ENCODE measurements at regions not wholly inside any gene's neighbourhood (a gene's known extent, or its start where the extent isn't known, plus 50 kb on each side); places are given as distances from the start of the nearest gene placed in this dataset.
"Not testable (repeated sequence)": the region's sequence is repeated elsewhere in the genome, so short reads cannot be mapped to it uniquely, and the experiment has no call there.

DNA sequence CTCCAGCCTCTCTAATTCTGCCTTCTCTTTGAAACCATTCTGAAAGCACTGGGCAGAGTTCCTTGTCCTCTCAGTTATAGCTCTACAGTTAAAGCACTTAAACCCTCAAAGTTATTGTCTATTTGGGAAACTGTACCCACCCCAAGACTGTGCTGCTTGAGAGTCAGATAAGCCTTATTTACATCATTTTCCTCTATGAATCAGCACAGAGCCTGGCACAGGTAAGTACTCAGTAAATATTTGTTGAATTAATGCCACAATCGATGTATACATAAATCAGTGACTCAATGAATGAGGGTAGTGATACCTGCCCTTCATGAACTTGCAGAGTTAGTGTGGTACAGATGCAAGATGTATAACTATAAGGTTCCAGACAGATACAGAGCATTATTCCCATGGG lies 549.4 kb upstream of the KLF4 start:
- no peak for DNase-seq (ENCODE audit: low read depth)

DNA sequence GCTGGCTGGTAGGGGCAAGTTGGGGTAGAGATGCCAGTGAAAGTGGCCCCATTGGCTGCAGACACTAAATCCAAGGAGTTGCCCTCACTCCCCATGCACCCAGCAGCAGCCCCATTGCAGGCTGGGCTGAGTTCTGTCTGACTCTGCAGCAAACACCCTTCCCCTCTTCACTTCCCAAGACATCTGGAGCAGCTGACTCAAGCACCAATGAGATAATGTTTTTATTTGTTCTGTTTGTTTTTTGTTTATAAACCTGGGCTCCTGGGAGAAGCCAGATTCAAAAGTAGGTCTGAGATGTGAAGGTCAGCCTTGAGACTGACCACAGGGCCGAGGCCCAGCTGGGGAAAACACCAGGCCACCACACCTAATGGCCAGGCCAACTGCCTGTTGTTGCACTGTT lies 545.9 kb upstream of the KLF4 start:
- no peak for DNase-seq (ENCODE audit: low read depth)

DNA sequence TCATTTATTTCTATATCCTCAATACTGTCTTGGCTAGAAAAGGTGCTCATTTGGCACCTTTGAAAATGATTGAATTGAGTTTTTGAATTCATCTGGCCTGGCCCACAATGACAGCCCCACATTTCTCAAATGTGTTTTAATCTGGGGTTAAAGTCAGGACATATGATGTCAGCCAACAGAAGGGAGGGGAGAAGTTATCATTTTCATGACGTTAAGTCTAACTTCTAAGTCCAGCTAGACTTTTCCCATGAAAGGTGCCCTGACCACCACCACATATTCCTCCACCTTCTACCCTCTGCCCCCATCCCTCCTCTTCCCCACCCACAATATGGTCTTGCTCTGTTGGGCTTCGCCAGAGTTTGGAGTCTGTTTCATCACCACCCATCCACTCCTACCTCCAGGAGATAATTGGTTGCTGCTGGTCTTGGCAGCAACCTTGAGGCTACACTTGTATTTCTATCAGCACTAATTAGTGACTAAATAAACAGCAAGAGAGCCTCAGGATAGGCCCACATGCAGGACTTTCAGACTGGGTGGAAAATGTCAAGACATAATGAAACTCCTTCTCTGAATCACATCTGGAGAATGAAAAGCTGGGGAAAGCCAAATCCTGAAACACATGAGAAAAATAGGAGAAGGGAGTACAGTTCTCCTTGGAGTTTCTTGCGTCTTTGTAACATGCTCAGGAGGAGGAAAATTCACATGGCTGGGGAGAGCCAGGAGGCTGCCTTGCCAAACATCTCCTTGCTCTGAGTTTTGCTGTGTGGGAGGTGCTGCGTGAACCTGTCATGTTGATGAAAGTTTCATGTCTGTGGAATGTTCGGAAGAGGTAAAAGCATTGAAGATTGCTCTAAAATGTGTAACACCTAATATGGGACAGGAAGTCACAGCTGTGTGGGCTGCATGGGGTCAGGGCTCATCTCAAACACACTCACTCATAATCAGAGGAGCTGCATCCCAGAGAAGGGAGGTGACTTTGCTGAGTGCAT lies 544.7 kb upstream of the KLF4 start:
- DNase-seq (ENCODE audit: low read depth): no peak

DNA sequence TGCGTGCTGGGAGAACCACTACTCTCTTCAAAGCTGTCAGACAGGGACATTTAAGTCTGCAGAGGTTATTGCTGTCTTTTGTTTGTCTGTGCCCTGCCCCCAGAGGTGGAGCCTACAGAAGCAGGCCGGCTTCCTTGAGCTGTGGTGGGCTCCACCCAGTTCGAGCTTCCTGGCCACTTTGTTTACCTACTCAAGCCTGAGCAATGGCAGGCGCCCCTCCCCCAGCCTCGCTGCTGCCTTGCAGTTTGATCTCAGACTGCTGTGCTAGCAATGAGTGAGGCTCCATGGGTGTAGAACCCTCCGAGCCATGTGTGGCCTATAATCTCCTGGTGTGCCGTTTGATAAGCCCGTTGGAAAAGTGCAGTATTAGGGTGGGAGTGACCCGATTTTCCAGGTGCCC lies 542.5 kb upstream of the KLF4 start:
- DNase-seq (ENCODE audit: low read depth): not testable (repeated sequence)

DNA sequence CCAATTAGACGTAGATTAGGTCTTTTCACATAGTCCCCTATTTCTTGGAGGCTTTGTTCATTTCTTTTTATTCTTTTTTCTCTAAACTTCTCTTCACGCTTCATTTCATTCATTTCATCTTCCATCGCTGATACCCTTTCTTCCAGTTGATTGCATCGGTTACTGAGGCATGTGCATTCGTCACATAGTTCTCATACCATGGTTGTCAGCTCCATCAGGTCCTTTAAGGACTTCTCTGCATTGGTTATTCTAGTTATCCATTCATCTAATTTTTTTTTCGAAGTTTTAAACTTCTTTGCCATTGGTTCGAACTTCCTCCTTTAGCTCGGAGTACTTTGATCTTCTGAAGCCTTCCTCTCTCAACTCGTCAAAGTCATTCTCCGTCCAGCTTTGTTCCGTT lies 541.7 kb upstream of the KLF4 start:
- DNase-seq (ENCODE audit: low read depth): not testable (repeated sequence)

DNA sequence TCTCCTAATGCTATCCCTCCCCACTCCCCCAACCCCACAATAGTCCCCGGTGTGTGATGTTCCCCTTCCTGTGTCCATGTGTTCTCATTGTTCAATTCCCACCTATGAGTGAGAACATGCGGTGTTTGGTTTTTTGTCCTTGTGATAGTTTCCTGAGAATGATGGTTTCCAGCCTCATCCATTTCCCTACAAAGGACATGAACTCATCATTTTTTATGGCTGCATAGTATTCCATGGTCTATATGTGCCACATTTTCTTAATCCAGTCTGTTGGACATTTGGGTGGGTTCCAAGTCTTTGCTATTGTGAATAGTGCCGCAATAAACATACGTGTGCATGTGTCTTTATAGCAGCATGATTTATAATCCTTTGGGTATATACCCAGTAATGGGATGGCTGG lies 537.1 kb upstream of the KLF4 start:
- DNase-seq (ENCODE audit: low read depth): not testable (repeated sequence)

DNA sequence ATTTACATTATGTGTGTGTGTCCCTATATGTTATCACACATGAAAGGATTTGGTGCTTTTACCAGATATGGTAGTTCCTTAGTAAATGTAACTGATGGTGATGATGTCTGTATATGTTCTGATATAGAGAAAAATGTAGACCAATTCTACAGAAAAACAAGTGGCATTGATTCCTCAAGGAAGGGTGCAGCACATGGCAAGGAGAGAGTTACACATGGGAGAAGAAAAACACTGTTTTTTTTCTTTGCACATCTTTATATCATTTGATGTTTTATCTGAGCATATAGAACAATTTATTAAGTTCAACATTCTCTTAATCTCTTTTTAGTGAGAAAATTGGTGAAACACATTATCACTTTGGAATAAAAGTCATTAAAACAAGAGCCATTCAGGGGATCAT lies 535.0 kb upstream of the KLF4 start:
- no peak for DNase-seq (ENCODE audit: low read depth)

DNA sequence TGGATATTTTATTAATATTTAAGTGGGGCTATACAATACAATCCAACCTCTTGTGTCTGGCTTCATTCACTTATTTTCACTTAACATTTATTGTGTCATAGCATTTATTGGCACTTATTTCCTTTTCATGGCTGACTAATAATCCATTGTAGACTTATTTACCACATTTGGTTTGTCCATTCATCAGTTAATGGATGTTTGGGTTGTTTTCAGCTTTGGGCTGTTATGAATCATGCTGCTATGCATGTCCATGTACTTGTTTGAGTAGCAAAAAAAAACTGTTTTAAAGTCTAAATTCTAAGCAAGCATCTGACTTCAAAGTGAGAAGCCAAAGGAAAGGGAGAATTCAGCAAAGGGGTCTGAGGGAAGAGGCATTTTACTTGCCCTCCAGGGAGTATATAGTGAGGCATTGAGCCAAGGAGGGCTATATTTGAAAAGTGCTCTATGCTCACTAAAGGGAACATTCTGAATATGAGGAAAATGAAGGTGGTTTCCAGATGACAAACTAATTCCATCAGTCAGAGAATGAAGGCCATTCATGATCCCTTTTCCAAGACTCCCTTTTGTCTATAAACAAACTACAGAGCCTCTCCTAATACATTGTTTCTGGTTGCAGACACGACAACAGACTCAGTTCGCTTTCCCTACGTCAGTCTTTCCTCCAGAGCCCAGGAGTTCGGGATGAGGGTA lies 532.8 kb upstream of the KLF4 start:
- DNase-seq (ENCODE audit: low read depth): no peak

DNA sequence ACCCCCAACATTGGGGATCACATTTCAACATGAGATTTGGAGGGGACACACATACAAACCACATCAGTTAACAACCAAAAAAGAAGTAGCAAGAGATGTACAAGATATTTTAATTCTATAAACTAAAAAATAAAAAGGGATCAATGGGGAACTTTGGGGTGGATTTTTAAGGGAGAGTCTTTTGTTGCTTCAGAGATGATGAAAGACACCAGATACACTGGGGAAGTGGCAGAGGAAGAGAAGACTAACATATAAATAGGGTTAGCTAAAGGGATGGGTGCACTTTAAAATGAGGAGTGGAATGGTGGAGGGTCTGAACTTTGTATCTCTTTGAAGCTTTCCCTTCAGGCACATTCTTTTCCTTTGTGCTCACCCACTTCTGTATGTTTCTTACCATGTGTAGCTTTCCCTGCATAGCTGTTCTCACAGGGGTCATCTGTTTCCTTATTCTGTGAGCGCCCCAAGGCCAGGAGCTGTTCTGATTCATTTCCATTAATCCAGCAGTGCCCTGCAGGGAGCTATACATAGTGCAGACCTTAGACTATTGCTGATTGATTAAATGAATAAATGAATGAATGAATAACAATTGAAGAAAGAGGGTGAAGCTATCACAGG lies 531.6 kb upstream of the KLF4 start:
- DNase-seq (ENCODE audit: low read depth): no peak

DNA sequence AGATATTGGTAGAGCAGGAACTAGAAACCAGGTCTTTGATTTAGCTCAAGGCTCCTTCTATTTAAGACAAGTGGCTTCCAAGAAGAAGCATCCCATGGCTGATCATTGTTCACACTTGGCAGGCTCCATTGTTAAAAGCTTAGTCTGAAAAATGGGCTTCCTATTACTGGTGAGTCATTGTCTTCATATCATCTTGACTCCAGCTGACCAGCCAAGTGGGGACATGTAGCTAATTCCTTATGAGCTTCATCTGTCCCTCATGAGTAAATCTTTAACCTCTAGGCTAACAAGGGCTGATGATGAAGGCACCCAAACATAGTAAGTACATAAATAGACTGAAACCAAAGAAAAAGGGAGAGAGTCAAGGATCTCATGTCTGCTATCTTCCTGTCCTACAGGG lies 530.3 kb upstream of the KLF4 start:
- no peak for DNase-seq (ENCODE audit: low read depth)

DNA sequence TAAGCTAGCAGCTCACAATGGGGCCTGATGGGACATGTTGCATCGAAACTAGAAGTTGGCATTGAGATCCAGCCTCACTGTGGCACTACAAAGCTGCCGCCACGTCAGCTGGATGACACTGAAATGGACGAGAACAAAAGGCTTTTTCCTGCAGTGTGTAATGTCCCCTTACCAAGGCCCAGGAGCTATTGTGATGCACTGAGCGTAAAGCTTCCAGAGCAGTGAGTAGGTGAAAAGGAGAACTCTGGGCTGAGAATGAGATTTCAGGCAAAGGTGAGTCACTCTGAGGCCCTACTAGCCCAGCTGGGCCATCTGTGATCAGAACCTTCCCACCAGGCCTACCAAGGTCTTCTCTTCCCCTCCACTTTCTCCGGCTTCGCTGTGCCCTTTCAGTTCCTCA lies 528.1 kb upstream of the KLF4 start:
- DNase-seq (ENCODE audit: low read depth): no peak

DNA sequence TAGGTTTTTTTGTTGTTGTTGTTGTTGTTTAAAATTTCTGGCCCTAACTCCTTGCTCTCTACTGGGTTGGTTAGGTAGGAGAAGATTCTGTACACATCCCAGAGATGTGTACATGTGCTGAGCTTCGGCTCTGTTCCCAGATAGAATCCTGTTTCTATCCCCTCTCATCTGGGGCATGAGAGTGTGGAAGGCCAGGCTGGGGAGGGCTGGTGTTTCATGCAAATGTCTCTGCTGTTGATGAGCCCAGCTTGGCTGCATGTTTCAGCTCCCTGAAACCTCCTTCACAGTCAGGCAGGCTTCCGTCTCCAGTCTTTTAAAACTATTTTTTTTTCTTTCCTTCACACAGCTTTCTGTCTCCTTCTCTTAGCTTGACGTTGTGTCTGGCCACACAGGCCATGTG lies 526.9 kb upstream of the KLF4 start:
- no peak for DNase-seq (ENCODE audit: low read depth)

DNA sequence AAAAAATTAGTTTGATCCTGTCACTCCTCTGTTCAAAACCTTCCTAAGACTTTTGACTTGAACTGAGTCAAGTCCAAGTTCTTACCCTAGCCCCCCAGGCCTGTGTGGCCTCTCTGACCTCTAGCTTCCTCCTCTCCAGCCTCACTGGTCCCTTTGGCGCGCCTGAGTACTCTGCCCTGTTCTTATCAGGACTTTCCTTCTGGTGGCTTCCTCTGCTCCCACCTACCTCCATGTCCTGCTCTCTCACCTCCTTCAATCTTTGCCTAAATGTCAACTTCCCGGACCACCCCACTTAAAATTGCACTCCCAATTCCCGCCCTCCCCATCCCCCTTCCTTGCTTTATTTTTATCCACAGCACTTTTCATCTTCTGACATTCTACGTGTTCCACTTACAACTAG lies 526.1 kb upstream of the KLF4 start:
- no peak for DNase-seq (ENCODE audit: low read depth)

DNA sequence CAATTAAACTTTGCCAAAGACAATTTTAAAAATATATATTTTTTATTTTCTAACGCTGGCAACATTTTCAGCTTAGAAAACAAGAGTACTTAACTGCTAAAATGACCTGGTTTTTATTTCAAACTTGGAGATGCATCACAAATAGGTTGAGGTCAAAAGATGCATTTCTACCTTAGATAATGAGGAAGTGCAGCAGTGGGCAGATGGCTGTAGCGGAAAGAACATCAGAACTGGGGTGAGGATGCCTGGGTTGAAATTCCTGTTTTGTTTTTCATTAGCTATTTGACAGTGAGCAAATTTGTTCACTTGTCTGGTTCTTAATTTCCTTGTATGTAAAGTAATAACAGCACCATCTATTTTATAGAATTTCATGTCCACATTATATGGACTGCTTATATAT lies 524.8 kb upstream of the KLF4 start:
- no peak for DNase-seq (ENCODE audit: low read depth)

DNA sequence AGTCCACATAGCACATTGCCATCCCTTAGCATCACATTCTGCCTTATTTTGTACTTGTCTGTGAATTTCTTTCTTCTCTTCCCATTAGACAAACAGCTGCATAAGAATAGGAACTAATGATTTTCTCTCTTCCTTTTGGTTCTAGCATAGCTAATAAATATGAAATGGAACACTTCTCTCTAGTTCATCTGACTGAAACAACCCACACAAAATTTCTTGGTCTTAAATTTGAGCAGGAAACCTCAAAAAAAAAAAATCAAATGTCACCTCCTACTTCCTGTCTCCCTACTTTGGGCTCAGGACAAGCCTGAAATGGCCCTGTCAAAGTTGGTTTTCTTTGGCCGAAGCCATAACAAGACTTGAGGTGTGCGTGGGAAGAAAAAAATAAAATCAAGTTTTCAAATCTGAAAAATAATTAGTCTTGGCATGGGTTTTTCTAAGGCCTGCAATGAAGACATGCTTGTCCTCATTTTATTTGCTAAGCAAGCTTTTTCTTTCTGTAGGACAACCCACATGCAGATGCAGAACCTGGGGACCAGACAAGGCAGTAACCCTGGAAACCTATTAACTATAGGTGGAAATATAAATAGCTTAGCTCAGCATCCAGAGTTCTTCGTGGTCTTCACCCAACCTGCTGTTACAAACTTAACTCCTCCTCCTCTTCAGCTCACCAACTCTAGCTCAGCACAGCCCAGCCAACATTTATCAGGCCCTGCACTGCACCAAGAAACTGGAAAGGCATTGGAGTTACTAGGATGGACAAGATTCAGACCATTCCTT lies 523.5 kb upstream of the KLF4 start:
- DNase-seq (ENCODE audit: low read depth): no peak

DNA sequence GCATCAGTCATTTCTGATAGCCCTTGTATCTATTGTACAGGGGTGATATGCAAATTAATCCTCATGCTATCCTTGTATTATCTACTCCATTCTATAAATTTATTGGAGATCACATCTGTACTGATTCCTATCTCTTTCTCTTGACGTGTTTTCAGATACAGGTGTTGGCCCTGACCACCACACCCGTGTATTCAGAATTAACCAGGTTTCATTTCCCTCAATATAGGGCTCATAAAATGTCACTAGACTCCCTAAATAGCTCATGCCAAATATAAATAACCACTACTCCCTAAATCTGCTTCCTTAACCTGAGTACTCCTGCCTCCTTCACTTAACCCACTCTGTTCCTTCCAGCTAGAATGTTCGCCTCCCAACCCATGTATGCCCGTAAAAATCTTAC lies 522.8 kb upstream of the KLF4 start:
- no peak for DNase-seq (ENCODE audit: low read depth)

DNA sequence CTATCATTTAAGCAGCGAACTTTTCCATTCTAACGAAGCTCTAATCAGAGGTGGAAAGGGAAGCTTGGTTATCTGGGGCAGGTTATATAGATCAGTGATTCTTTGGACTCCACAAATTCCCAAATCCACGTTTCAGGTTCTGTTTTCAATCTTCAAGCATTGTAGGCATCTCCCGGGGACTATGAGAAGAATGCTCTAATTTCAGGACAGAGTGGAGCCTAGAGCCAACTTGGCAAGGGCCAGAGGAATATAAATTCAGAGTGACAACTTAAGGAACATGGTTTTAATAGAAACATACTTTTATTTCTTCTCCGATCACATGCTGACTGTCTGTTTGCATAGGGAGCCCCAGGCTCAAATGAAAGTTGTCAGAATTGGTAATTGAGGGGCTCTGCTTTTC lies 514.0 kb upstream of the KLF4 start:
- no peak for DNase-seq (ENCODE audit: low read depth)

DNA sequence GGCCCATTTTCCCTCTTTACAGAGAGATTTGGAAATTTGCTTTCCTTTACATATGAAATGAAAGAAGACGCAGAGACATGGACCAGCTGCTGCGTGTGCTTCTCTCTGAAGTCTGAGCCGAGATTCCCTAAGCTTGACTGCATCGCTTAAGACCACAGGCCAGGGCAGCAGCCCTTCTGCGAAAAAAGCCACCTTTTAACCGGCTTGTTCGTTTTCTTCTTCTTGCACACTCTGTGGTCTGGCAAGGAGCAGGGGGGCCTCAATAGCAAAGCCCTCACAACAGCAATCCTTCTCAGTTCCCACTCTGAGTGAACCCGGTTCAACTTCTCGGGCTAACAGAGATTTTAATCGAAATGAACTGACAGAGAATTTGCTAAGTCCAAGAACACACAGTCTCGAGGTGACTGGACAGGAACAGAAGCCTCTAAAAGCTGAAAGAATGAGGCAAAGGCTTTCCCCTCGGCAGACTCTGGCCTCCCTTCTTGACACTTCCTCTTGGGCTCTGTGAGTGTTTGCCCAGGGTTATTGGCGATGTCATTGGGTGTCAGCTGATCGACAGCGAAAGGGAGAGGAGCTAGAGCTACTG lies 512.9 kb upstream of the KLF4 start:
- DNase-seq (ENCODE audit: low read depth): no peak

DNA sequence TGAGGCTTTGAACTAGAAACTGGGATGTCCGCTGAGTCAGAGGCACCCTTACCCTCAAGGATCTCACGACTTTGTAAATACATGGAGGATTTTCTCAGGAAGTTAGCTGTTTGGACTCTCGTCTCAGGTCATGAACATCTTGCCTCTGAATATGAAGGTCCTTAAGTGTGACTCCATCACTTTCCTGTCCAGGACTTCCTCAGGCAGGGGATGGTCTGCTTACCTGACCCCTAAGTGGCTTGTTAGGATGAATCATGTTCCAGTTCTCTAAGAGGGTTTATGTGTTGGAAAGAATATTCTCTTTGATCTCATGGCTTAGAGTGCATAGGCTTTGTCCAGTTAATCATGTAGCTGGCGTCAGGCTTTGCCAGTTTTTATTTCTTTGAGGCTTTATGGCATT lies 511.7 kb upstream of the KLF4 start:
- no peak for DNase-seq (ENCODE audit: low read depth)

DNA sequence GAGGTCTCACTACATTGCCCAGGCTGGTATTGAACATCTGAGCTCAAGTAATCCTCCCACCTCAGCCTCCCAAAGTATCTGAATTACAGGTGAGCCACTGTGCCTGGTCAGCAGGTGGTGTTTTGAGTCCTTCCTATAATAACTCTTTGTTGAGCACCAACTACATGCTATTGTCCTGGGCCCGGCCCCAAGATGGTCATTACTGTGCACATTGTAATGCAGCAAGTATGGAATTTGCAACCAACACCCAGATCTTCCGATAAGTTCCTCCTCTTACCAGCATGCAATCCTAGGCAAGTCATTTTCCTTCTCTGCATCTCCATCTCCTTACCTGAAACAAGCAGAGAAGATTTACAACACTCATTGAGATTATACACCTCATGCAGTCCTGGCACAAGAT lies 510.3 kb upstream of the KLF4 start:
- no peak for DNase-seq (ENCODE audit: low read depth)

DNA sequence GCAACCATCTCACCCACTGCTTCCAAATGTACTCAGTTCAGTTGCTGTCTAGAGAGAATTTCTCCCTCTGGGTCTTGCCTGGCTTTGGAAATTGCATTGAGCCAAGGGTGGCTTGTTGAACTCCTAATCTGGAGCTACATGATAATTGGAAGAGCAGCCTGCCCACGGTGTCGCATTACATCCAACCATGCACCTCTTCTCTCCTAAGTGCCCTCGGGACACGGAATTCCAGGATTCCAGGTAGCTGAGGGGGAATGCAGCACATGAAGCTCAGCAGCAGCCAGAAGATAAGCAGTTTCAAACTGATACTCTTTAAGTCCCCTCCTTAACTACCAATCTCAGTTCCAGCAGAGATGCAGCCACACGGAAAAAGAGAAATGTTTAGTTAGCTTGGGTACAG lies 509.4 kb upstream of the KLF4 start:
- no peak for DNase-seq (ENCODE audit: low read depth)

DNA sequence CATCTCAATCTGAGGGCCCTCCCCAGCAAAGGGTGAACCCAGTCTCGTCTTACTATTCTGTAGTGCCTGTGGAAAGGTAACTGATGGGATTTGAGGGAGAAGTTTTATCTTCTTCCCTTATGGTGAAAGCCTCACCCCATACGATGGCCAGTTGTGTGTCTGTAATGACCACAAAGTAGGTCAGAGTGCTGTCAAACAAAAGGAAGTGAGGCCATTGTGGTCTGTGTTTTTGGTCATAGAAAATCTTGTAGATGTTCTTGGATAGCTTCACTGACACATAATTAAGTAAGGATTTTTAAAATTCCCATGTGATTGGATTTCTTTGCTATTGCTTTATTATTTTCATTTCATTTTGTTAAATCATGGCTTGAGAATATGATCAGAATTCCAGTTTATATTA lies 505.1 kb upstream of the KLF4 start:
- no peak for DNase-seq (ENCODE audit: low read depth)

Data from HS-5 (cell line).